GM21526 (cell line): ENCODE measurements at regions not wholly inside any gene's neighbourhood (a gene's known extent, or its start where the extent isn't known, plus 50 kb on each side); places are given as distances from the start of the nearest gene placed in this dataset.
"Not testable (repeated sequence)": the region's sequence is repeated elsewhere in the genome, so short reads cannot be mapped to it uniquely, and the experiment has no call there.

Source experiments
- ATAC-seq: cut with Tn5 transposase; IDR thresholded peaks from one replicate; pipeline ENCODE4 v1.9.1; 2021; ENCODE audit warnings: moderate library complexity; ENCODE audit not compliant: unreplicated experiment, low FRiP score

DNA sequence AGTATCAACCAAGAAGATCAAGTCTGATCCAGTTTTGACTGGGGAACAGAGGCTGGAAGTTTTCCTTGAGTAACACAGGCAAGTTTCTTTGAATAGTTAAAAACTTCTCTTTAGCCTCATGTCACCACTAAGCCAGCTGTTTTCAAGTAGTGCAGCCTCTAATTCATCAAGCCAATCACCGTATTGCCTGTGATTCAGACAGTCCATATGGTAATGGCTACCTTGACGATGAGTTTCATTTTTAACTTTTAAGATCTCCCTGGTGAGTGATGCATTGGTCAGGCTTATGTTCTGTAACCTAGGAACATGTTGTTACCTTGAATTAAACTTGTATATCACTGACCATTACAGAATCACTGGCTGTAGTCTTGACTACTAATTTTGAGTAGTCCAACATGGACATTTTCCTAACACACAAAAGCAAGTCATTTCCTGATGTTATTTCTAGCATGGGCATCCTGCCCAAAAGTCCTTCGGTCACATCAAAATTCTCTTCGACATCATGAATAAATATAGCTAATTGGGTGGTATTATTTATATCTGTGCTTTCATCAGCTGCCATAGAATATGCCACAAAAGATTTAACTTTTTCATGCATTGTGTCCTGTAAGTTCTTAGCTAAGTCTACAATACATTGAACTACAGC, 238.8 kb upstream of the GCFC2 start:
- ATAC-seq = no peak

DNA sequence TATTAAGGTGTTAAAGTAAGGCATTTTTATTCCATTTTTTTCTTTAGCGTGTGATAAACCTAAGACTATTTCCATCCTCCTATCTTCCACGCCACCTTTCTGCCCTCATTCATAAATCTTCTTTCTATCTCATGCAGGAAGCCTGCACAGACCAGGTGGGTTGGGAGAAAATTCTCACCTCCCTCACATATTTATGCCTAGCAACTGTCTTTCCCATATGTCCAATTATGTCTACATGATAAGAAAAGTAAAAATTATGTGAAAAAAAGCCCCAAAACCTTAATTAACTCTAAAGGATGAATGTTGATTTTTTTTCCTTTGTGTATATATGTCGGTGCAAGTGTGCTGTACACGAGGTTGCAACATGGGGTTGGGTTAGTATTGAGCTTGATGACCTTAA, 225.6 kb upstream of the GCFC2 start:
- no peak for ATAC-seq

DNA sequence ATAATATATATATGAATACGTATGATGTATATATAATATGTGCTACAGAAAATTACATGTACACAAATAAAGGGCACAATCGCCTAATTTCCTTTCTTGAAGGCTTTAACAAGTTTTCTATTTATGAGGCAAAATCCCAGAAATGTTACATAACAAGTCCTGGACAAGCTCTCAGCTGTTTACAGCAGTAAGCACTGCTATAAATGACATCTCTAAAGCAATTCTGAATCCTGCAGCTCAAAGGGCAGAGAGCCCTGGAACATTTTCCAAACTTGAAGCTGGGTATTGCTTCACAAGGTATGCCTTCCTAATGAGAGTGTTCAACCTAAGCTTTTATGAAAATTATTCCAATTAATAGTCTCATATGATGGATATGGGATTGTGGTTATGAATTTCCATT, 222.3 kb upstream of the GCFC2 start:
- ATAC-seq = no peak

DNA sequence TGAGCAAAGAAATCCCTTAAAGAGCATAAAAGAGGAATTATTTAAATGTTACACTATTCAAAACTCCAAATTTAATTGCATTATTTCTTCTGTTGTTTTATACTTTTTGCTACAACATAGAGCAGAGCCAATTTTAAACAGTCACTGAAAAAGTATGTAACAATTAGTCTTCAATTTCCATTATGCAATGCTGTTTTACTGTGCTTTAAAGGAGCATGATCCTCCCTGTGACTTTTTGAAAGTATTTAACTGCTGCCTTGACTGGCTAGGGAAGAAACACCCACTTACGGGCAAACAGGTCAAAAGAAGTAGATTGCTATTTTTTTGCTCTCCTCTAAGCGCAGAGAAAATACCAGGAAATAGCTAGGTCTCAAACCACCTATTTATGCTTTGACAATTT, 217.4 kb upstream of the GCFC2 start:
- no peak for ATAC-seq

DNA sequence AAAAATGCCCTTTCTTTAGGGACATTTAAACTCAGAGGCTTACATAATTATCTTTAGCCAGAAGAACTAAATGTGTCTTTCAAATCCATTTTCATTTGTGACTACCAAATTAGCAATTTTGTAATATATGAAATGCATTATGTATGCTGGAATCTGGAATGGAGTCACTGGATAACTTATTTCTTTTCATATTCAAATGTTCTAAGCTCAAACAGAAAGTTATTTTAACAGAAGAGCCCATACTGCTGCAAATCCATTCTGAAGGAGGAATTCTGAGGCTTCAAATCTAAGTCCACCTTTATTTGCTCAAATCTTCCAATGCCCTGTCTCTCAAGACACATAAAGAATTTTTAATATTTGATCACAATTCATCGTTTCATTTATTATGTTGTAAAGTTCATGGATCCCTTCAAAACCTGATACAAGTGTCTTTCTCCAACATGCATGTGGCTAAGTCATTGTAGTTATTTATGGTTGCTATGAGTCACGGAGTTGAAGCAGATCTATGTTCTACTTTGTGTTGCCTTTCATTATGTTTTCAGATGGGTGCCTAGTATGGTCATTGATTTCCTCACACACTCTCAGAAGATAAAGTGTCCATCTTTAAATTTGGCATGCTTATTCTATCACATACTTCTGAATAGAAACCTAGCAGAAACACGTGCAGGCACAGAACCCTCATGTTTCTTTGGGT, 214.8 kb upstream of the GCFC2 start:
- ATAC-seq = no peak

DNA sequence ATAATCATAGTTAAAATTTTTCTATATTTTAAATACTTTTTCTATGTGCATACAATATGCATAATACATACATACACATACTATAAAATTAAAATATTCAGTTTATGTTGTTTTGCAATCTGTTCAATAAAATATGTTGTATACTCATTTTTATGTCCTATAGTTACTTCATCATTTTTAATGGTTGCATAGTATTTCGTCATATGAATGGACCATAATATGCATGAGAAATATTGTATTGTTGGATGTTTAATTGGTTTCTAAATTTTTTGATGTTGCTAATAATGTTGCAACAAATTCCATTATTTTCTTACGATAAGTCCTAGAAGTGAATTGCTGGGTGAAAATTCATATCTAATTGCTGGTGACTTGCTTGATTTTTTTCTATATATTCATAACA, 211.5 kb upstream of the GCFC2 start:
- ATAC-seq = no peak

DNA sequence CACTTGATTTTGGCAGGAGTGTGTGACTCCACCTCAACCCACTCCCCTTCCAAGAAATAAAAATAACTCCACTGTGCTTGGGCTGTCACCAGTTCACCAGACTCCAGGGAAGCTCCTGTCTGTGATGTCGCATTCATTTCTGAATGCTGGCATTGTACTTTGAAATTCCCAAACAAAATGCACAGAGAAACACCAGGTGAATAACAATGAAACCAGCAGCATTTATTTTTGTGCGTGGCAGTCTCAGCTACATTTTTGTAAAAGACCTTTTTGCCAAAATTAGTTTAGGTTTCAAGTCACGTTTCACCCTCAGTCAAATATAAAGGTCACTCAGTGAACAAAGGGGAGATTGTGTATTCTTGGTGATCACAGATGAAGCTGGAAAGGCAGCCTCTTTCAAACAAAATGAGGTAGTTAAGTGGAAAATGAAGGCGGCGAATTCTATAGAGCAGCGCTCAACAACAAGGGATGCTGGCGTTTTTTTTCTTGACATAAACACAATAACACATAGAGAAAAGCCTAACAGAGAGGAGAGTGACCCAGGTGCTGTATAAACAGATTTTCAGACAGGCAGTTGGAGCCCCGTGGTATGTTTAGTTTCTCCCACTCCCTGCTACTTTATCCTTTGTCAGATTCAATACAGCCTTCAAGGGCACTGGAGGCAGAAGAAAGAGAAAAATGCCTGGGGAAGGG, 210.3 kb upstream of the GCFC2 start:
- no peak for ATAC-seq

DNA sequence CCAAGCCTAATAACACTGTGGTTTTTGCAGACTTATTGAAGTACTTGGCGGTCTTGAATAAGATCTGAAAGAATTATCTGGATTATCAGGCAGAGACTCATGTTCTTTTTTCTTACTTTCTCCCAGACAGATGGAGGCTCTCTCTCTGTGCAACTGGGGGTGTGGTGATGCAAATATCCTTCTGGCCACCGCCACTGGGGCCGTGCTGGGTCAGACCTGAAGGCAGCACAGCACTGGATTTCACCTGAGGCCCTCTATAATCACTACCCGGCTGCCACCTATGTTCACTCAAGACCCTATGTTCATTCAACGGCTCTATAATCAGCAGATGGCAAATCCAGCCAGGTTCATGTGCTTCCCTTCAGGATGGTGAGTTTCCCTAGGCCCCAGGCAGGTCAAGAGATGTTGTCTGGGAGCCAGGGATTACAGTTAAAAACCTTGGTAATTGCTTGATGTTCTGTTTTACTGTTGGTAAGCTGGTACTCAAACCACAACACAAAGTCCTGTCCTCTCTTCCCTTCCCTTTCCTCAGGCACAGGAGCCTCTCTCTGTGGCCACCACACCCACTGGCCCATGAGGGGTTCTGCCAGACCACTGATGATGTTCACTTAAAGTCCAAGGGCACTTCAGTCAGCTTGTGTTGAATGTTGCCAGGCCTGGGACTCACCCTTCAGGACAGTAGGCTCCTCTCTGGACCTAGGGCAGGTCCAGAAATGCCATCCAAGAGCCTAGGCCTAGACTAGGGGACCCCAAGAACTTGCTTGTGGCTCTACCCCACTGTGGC, 205.3 kb upstream of the GCFC2 start:
- ATAC-seq = no peak

DNA sequence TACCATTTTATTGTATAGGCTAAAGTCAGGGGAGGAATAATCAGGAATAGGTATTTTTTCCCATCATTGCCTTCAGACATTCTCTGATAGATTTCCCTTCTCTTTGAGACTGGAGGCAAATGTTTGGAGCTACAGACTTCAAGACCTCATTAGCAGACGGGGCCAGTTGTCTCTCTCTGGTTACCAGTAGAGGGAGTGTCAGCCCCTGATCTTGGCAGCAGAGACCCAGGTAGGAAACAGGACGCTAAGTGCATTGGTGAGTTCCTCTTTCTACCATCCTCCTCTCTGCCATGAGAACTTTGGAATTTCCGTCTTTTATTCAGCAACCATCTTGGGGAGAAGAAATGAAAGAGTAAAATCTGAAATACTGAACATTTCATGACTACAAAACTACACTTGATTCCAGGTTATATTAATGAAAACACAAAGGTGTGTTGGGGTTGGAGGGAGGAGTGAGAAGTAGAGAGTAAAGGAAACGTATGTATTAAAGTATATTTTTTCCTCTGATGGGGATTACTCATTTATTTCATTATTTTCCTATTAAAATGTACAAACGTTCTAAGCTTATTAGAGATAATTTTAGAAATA, 186.2 kb upstream of the GCFC2 start:
- ATAC-seq = peak; percentile 92

DNA sequence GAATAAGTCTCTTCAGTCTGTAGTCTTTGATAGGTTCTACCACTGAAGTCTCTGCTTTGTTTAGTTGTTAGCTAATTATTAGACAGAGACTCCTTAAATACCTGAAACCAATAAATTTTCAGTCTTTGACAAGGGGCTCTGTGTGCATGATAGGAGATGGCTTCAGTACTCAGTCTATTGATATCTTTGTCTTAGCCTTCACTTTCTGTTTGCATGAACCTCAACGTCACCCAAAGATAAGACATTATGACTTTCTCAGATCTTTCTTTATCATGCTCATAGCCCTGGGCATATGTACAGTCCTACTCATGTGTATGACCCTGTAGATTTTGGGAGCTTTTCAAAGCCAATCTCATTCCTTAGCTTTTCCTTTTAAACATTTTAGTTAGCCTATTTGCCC, 183.5 kb upstream of the GCFC2 start:
- peak; percentile 60 for ATAC-seq

DNA sequence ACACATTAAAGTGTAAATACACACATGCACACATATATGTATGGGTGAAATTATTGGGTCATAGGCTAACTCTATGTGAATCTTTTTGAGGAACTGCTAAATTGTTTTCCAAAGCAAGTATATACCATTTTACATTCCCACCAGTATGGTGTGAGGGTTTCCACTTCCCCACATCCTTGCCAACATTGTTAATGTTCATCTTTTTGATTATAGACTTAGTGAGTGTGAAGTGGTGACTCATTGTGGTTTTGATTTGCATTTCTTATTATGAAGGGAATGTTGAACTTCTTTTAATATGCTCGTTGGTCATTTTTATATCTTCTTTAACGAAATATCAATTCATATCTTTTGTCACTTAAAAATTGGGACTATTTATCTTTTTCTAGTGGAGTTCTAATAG, 181.8 kb upstream of the GCFC2 start:
- no peak for ATAC-seq

DNA sequence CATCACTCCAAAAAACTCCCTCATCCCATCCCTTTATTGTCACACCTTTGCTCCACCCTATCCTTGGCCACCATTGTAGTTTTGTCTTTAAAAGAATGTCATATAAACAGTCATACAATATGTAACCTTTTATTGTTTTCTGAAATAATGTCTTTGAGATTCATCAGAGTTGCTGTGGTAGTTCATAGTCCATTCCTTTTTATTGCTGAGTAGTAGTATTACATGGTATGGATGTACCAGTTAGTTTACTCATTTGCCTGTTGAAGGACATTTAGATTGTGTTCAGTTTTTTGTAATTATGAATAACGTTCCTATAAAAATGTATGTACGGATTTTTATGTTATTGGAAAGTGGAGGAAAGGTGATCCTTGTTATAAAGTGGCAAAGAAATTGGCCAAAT, 171.8 kb upstream of the GCFC2 start:
- ATAC-seq = no peak

DNA sequence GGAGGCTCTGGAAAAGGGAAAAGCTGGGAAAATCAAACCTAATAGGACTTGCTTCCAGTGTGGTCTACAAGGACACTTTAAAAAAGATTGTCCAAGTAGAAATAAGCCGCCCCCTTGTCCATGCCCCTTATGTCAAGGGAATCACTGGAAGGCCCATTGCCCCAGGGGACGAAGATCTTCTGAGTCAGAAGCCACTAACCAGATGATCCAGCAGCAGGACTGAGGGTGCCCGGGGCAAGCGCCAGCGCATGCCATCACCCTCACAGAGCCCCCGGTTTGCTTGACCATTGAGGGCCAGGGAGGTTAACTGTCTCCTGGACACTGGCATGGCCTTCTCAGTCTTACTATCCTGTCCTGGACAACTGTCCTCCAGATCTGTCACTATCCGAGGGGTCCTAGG, 164.9 kb upstream of the GCFC2 start:
- ATAC-seq = not testable (repeated sequence)

DNA sequence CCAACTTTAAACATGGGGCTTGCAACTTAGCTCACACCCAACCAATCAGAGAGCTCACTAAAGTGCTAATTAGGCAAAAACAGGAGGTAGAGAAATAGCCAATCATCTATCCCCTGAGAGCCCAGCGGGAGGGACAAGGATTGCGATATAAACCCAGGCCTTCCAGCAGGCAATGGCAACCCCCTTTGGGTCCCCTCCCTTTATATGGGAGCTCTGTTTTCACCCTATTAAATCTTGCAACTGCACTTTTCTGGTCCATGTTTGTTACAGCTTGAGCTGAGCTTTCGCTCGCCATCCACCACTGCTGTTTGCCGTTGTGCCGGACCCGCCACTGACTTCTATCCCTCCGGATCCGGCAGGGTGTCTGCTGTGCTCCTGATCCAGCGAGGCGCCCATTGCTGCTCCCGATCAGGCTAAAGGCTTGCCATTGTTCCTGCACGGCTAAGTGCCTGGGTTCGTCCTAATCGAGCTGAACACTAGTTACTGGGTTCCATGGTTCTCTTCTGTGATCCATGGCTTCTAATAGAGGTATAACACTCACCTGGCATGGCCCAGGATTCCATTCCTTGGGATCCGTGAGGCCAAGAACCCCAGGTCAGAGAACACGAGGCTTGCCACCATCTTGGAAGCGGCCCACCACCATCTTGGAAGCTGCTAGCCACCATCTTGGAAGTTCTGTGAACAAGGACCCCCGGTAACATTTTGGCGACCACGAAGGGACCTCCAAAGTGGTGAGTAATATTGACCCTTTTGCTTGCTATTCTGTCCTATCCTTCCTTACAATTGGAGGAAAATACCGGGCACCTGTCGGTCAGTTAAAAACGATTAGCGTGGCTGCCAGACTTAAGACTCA, 161.3 kb upstream of the GCFC2 start:
- not testable (repeated sequence) for ATAC-seq

DNA sequence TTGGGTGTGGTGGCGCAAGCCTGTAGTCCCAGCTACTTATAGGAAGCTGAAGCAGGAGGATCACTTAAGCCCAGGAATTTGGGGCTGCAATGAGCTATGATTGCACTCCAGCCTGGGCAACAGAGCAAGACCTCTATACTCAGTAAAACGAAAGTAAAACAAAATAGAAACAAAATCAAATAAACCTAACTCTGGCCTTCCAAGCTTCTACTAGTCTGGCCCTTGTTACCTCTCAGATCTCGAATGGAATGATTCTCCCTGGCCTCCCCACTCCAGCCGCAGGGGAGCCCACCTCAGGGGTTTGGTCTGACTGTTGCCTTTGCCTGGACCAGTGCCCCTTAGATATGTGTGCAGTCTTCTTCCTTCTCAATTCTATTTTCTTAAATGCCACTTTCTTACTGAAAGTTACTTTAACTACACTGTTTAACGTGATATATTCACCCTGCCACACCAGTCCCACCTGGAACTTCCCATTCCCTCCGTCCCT, 160.0 kb upstream of the GCFC2 start:
- ATAC-seq = no peak

DNA sequence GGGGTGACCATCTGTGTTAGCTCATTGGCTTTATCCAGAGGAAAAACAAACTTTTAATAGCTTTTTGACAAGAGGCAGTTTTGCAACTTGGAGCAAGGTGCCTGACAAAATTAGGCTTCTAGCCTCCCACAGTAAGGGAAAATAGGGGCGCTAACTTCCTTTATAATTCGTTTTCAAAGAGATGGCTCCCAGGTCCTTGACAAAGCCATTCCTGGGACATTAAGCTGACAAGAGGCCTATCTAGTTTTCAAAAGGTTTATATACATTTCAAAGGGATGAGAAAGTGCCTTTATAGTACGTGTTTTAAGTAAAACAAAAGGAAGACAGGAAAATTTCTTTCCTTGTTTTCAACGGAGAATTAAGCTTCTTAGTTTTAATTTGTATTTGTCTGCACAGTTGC, 159.4 kb upstream of the GCFC2 start:
- no peak for ATAC-seq

DNA sequence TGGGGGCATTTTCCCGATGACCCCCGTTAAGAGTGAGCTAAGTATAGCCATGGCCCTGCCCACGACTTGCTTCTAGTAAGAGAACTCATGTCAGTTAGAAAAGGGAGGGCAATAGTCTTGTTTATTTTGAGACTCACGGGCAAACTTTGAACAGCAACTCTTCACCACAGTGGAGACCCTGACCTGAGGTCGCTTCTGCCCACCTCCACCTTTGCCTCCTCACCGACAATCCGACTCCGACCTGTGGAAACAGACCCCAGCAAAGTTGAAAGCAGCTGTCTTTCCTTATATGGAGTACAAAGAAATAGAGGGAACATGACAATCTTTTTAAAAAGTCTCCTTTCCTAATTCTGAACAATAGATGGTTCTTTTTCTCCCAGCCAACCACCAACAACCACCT, 155.0 kb upstream of the GCFC2 start:
- no peak for ATAC-seq

DNA sequence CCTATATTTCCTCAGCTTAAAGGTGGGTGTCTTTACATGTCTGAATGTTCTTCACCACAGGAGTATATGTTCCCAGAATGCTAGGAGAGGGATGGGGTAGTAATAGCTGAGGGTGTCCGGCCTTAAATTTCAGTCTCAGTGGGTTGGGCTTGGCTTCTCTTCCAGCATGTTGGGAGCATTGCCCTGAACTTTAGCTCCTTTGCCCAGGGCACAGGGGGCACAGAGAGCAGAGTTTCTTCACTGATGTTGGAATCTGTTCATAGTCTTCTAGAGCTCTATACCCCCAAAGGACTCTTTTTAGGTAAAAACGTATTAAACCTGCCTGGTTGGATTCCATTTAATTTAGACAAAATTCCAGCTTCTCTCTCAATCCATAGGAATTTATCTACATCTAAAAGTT, 154.4 kb upstream of the GCFC2 start:
- ATAC-seq = no peak

DNA sequence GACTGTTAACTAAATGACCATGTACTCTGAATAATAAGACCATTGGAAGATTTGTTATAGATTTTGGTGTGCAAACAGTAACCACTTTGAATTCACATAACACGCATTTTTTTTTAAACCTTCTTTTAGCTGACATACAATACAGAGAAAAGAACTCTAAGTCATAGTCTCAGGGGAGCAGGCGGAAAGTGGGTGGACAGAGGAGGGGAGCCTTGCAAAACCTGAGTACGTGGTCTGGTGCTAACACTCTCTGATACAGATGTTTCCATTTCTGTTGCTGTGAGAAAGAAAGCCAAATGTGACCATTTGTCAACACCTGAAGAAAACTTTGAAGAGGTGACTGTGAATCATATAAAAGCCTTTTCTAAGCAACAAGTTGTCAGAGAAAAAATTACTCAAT, 151.8 kb upstream of the GCFC2 start:
- ATAC-seq = no peak

DNA sequence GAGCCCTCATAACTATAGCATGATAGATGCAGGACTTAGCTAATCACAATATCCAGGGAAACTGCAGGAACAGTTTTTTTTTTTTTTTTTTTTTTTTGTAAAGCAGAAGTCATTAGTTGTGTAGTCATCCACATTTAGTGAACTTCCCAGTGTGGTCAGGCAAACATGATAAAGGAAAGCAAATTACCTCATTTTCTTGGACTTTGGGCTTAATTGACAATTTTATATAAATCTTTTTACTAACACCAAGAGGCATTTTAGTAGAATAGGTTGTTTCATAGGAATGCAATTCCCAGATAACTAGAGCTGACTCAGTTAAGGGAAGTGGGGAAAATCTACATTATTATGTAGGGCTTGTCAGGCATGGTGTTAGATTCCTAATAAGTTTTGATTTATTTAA, 142.7 kb upstream of the GCFC2 start:
- ATAC-seq = no peak
